SKM-1 (cell line): ENCODE measurements at regions not wholly inside any gene's neighbourhood (a gene's known extent, or its start where the extent isn't known, plus 50 kb on each side); places are given as distances from the start of the nearest gene placed in this dataset.

Source experiments
- DNase-seq: peaks from one replicate; lab custom pipeline; 2025; ENCODE audit not compliant: unreplicated experiment; lab: John Stamatoyannopoulos, UW

DNA sequence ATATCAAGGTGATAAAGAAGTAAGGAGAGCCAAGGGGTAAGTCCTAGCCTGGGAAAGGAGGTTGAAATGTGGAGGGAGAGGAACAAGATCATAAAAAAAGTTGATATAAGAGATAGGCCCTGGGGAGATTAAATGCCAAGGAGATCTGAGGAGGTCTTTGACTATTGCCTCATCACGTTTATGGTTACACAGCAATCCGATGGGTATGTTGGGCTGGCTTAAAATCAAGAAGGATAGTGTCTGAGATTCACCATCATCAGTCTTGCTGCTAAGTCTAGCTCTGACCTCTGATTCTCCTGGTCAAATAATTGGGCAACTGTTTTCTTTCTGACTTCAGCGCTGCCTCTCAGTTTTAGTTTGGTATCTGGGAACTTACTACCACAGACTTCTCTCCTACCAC is 416.3 kb downstream of the GPATCH2 start:
- no peak for DNase-seq

DNA sequence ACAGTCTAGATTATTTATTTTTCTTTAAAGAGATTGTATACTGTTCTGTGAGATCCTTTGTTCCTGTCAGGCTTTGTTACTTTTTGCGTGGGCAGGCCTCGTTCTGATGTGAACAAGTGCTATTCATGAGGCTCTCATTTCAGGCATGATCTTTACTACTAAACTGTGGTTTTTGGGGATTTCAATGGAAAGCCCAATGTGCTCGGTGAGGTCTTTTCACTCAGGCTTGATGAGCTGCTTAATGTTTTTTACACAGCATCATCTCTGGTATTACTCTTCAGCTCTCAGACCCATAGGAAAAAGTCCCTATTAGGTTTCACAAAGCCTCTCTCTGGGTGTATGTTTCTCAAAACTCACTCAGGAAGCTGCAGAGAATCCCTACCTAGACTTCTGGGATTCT is 419.4 kb downstream of the GPATCH2 start:
- DNase-seq, result no peak

DNA sequence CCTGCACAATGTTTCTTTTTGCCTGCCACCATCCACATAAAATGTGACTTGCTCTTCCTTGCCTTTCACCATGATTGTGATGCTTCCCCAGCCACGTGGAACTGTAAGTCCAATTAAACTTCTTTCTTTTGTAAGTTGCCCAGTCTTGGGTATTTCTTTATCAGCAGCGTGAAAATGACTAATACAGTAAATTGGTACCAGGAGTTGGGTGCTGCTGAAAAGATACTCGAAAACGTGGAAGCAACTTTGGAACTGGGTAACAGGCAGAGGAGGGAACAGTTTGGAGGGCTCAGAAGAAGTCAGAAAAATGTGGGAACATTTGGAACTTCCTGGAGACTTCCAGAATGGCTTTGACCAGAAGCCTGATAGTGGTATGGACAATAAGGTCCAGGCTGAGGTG is 425.3 kb downstream of the GPATCH2 start:
- no peak for DNase-seq

DNA sequence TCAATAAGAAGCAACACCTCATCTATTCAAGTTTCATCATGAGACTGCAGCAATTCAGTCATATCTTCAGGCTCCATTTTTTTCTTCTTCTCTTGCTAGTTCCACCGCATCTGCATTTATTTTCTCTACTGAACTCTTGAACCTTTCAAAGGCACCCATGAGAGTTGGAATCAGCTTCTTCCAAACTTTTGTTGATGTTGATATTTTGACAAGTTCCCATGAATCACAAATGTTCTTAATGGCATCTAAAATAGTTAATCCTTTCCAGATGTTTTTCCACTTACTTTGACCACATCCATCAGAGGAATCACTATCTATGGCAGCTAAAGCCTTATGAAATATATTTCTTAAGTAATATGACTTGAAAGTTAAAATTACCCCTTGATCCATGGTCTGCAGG is 434.3 kb downstream of the GPATCH2 start:
- no peak for DNase-seq

DNA sequence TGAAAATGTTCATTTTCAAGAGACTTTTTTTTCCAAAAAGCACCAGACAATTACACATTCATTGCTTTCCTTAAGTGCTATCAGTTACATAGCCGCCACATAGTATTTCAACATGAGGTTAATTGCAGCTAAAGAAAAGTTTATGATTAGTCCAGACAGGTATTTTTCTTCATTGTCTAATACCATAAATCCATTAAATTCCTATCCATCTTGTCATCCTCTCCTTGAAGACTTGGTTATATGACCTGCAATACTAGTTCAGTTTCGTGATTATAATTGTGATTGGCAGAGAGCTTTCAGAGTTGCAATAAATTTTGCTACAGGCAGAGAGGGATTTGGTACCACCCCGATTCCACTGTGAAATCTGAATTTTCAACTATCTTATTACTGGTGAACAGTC is 437.7 kb downstream of the GPATCH2 start:
- DNase-seq, result no peak

DNA sequence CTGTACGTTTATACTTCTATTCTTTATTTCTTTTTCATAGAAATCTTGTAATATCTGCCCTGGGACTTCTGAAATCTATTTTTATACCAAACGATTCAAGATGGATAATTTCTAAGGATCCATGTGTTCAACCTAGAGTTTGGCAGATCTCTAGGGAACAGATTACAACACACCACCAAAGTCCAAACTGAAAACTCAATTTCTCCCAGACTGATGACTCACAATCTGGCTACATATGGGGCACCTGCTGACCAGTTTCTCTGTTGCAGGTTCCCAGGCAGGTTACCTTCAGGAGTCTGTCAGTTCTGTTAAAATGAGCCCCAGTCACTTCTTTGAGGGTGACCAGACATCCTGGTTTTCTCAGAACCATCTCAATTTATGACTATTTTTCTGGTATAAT is 439.4 kb downstream of the GPATCH2 start:
- no peak for DNase-seq

DNA sequence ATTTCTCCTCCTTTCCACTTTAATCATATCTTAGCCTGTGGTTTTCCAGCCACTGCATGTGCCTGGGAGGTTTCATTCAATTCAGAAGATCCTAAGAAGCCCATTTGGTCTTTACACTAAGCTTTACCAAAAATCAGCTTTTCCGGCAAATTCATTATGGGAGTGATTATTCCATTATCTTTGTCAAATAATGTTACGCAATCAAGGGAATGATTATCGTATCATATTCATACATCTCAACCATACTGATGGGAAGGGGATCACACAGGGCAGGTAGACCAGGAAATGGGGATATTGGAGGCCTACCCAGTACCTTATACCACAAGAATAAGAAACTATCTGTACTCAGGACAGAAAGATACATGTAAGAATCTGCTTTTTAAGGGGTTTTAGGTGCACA is 440.5 kb downstream of the GPATCH2 start:
- no peak for DNase-seq

DNA sequence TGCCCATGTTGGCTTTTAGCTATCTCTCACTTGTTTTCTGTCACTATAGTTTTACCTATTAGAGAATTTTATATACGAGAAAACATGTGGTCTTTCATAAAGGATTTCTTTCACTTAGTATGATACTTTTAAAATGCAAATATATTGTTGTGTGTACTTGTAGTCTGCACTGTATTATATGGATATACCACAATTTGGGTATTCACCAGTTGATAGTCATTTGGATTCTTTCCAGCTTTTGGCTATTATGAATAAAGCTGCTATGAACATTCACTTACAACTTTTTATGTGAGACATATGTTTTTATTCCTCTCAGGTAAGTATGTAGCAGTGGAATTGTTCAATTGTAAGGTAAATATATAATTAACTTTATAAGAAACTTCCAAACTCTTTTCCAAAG is 441.5 kb downstream of the GPATCH2 start:
- no peak for DNase-seq

DNA sequence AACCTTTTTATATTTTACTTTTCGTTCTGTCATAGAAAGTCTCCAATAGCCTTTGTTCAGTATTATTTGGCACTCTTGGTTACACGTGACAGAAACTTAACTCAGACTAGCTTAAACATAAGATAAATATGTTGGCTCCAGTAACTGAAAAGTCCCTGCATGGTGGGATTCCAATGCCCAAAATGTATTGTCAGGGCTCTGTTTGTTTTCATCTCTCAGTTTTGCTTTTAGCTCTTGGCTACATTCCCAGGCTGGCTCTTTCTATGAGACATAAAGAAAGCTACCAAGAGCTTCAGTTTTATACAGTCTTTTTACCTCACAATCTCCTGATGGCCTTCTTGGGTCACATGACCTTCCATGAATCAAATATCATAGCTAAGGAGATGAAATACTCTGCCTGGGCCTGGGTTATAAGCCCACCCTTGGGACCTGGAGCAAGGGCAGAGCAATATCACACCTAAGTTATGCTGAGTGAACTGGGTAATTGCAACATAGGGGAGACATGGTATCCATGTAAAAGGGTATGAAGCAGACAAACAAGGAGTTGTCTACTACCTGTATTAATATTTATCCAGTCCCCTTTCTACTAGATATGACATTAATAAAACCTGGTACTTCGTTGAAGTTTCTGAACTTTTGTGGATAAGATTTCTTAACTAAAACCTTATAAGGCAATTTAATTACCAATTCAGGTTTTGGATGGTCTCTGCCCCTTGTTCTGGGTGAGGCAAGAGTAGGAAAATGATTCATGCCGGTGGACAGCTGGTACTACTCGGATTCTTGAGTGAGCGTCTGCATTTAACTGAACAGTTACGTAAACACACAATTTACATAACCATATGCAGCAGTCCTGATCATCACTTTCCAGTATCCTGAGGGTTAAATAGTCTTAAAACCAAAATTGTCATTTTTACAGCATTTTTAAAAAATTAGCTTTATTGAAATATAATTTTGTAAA is 442.3 kb downstream of the GPATCH2 start:
- no peak for DNase-seq

DNA sequence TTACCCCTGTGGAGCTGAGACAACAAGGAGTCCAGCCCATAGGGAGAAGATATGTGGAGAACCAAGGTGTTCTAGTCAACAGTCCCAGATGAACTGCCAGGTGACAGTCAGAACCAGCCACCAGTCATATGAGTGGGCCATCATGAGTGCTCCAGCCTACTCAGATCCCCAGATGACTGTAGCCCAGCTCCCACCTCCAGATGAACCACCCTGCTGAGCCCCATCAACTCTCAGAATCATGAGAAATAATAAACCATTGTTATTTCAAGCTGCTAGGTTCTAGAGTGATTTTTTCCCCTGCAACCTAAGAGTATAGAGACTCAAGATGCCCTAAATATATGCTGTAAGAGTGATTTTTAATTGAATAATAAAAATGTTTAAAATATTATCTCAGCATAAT is 444.2 kb downstream of the GPATCH2 start:
- DNase-seq, result no peak

DNA sequence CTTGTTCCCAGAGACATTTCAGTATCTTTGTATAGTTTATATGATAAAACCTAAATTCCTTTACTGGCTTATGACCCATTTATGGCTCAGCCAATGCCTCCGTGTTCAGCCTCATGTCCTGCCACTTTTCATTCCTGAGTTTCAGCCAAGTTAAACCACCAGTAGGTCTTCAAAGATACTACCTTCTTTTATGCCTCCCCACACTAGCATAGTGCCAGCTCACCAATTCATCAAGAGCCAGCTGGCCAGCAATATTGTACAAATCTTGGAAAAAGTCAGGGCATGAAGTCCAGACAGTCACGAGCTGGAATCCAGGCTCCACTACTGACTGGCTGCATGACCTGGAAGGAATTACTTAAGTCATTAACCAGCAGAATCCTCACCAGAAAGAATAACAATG is 446.0 kb downstream of the GPATCH2 start:
- no peak for DNase-seq

DNA sequence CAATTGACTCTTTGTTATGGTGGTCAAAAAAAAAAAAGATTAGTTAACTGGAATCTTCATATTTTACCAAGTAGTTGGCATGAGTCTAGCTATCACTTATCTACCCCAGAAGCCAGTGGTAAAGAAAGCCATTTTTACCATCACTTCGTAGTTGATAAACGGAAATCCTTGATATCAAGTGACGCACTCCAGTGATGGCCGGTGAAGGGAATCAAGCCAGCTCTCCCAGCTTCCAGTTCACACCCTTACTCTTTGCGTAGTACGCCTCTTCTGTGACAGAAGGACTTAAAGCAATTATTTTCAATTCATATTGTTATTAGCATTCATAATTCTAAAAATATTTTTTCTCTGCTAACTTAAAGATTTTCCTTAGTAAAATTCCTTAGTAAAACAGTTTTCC is 447.9 kb downstream of the GPATCH2 start:
- DNase-seq, result no peak

DNA sequence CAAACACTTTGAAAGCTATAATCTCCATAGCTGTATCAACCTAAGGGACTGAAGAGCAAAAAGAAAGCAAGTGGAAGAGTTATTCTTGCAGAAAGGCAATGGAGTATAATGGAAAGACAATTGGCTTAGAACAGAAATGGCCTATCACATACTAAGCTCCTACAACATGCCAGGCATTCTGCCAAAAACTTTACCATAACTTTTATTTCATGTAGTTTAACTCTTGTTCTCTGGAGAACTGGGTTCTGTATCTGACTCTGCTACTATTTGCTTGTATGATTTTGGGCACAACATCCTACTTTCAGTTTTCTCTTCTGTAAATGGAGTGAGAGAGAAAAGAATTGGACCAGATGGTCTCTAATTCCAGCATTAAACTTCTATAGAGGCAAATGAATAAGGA is 449.1 kb downstream of the GPATCH2 start:
- DNase-seq, result no peak

DNA sequence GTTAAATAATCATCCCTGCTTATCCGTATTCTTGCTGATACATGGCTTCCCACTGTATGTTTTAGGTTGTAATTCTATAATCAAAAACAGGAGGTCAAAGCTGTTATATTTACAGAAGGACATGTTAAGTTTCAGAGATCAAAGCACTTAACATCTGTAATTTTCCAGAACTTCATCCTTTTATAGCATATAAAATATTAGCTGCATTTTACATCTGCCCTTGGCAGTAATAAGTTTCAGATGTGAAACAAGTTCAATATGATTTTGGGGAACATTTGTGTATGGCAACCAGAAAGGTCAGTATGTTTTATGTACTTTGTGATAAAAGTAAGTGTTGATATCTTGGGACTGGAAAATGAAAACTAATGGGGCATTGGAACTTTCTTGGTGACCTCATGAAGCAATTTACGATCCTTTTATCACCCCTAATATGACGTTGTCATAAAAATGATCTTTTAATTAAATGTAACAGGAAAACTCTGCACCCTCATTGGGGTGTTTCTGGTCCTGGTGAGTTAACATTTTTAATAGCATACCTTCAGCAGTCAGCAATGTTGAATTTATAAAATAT is 449.6 kb downstream of the GPATCH2 start:
- no peak for DNase-seq

DNA sequence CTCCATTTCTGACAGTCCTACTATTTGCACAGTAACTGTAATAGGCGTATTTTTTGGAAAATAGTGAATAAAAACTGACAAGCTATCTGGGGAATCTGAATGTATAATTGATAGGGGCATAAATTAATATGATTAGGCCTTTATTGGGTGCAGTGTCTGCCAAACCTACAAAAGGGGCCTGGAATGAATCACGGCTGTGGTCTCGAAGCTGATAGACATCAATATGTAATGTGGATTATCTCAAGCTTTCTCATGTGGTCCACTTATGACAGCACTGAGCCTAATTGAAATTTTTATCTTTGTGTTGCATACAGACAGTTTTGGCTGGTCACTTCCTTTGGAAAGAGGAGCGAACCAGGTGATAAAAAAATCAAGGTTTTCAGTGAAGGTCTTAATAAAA is 450.4 kb downstream of the GPATCH2 start:
- no peak for DNase-seq

DNA sequence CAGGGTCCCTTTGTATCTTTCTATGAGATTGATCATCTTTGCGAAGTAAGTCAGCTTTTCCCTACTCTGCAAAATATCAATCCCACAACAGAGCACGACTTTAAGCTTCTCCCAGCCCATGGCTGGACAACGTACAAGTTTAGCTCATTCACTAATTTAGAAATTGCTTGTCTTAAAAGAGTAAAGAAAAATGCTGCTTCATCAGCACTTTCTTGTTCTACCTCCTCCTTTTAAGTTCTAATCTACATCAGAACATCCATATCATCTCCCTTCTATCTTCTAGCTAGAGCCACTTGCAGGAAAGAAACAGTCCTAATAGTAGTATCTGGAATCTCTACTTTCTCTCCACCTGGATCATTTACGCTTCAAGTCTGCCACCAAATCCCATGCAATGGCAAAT is 441.2 kb upstream of the ESRRG start:
- DNase-seq, result no peak

DNA sequence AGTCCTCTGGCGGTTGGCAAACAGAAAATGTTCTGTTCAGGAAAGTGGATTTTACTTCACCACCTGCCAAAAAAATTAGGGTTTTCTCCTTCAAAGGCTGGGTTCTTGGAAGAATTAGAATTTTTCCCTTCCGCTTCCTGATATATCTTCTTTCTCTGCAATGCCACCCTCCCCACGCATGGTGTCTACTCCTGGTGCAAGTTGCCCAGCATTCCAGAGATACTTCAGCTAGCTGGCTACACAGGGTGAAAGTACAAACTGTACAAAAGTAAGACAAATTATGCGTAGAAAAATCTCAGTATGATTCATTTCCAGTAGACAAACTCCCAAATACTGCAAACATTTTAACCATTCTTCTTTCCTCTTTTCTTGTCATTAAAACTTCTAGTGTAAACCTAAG is 430.1 kb upstream of the ESRRG start:
- no peak for DNase-seq

DNA sequence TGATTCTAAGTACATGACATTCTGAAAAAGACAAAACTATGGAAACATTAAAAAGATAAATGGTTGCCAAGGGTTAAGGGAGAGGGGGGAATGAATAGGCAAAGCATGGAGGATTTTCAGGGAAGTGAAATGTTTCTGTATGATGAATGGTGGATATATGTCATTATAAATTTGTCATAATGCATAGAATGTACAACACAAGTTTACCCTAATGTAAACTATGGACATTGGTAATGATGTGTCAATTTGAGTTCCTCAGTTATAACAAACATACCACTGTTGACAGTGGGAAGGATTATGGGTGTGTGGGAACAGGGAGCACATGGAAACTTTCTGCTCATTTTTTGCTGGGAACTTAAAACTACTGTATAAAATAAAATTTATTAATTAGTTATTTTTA is 427.1 kb upstream of the ESRRG start:
- DNase-seq, result no peak

DNA sequence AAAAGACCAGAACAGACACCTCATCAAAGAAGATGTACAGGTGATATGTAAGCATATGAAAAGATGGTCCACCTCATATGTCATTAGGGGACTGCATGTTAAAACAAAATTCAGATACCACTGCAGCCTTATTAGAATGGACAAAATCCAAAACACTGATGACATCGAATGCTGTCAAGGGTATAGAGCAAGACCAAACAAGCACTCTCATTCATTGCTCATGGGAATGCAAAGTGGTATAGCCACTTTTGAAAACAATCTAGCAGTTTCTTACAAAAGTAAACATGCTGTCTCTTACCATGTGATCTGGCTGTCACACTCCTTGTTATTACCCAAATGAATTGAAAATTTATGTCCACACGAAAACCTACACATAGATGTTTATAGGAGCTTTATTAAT is 426.6 kb upstream of the ESRRG start:
- DNase-seq, result no peak

DNA sequence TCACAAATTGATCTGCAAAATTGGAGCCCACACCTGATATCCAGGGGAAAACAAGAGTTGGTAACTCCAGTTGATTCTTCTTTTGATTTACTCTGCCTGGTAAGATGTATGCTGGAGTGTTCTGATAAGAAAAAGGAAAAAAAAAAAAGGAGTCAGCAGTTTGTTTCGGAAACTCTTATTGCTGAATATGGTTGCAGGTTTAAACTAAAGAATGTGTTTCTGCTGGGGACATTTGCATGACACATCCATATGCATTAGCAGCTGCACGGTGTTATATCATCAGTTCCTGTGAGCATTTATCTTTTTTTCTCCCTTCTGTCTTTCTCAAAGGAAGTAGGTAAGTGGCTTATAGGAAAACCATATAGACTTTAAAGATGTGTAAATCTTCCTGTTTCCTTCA is 418.5 kb upstream of the ESRRG start:
- no peak for DNase-seq

DNA sequence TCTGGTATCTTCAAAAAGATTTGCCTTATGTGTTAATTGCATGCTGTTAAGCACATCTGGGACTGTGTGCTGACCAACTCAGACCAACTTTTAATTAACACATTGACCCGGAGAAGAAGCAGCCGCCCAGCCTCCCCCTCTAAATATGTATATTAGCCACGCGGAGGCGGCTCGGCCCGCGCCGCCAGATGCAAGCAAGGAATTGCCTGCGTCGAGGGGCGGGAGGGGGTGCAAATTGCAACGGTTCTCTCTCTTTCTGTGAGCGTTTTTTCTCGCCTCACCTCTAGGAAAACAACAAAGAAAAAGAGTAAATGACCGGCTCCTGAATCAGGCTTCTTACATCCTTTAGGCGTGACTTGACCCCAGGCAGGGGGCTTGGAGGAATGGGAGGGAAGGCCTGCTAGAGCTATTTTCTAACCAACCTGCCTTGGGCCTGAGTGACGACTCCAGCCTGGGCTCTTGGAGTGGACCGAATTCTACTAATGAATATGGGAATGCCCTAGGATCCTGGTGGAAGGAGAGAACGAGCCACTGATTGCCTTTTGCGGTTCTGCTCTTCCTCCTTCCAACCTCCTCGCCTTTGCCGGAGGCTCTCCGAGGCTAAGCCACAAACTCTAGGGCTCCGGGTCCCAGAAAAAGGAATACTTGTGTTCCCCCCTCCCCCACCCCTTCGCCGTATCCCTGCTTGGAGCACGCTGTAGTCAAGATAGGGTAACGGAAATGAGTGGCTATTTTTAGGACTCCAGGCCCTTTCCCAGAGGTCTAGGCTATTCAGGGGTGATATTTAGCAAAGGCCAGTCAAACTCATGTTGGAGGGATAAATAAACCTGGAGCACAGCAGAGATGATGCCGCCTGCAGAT is 417.0 kb upstream of the ESRRG start:
- DNase-seq, result no peak

DNA sequence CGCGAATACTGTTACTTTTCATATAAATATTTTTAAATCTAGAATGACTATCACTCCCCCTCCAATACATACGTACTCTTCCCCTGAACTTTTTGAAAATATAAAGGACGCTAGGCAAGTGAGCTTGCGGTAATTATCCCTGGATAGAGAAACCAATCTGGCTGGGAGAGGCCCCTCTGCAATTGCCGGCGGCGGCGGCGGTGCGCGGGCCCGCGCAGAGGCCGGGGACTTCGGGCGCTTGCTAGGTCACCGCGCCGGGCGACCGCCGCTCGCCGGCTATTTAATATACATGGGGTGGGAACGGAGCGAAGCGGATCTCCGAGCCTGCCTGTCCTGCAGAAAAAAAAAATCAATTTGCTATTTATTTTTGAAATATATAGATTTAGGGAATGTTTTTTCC is 416.3 kb upstream of the ESRRG start:
- no peak for DNase-seq
